Spleen (tissue), 11 donors: ENCODE measurements at regions not wholly inside any gene's neighbourhood (a gene's known extent, or its start where the extent isn't known, plus 50 kb on each side); places are given as distances from the start of the nearest gene placed in this dataset.

Experiments
- DNase-seq: peaks from one replicate; pipeline ENCODE4 v3.0.0-alpha.2; 2020
- H3K27ac ChIP-seq, 8 donors: fragments of 200-600 bp; sonication (generic) in 7 of 8; 1 replicate in 4 of 8; 2 replicates in 4 of 8; pipeline versions ENCODE4 v1.5.0 to v1.8.0; 2016 to 2021; ENCODE audit warnings: inconsistent platforms in 4 of 8, mild to moderate bottlenecking in 4 of 8, moderate library complexity in 1 of 8
- H3K27me3 ChIP-seq, 7 donors: fragments of 200-600 bp; sonication (generic) in 6 of 7; replicated peaks in 1 of 7; 1 replicate in 4 of 7; 2 replicates in 3 of 7; pipeline versions ENCODE4 v1.5.0 to v1.8.0; 2016 to 2021; ENCODE audit warnings: inconsistent platforms in 3 of 7, mild to moderate bottlenecking in 1 of 7
- H3K36me3 ChIP-seq, 6 donors: fragments of 200-600 bp; sonication (generic) in 5 of 6; 1 replicate in 4 of 6; 2 replicates in 2 of 6; pipeline versions ENCODE4 v1.5.0 to v1.8.0; 2016 to 2021; ENCODE audit warnings: inconsistent platforms in 2 of 6
- H3K4me1 ChIP-seq, 6 donors: fragments of 200-600 bp; sonication (generic) in 5 of 6; 1 replicate in 3 of 6; 2 replicates in 3 of 6; pipeline versions ENCODE4 v1.5.0 to v1.8.0; 2016 to 2021; ENCODE audit warnings: inconsistent platforms in 3 of 6
- H3K4me3 ChIP-seq, 8 donors: fragments of 200-600 bp; sonication (generic) in 7 of 8; 1 replicate in 4 of 8; 2 replicates in 4 of 8; pipeline versions ENCODE4 v1.5.0 to v1.8.0; 2016 to 2021; ENCODE audit warnings: inconsistent platforms in 4 of 8, mild to moderate bottlenecking in 4 of 8, moderate library complexity in 2 of 8
- H3K9me3 ChIP-seq, 8 donors: fragments of 200-600 bp; sonication (generic) in 7 of 8; 1 replicate in 4 of 8; 2 replicates in 4 of 8; pipeline versions ENCODE4 v1.5.0 to v1.8.0; 2016 to 2021; ENCODE audit warnings: inconsistent platforms in 4 of 8
- CTCF ChIP-seq, 11 experiments: fragments of 200-600 bp in 7 of 11; fragments of 450-650 bp in 4 of 11; sonication (generic) in 4 of 11; IDR thresholded peaks in 8 of 11; conservative IDR thresholded peaks in 3 of 11; 1 replicate in 7 of 11; 2 replicates in 4 of 11; pipeline versions ENCODE4 v1.4.0 to v1.8.0; 2016 to 2021; ENCODE audit warnings: antibody characterized with exemption in 11 of 11, inconsistent platforms in 4 of 11, mild to moderate bottlenecking in 1 of 11
- POLR2A ChIP-seq, 3 donors: fragments of 450-650 bp; IDR thresholded peaks; one replicate each; pipeline ENCODE4 v1.5.1; 2017; ENCODE audit warnings: antibody characterized with exemption in 3 of 3, mild to moderate bottlenecking in 1 of 3
- POLR2AphosphoS5 ChIP-seq, 3 donors: sonication (generic); formaldehyde crosslinking; IDR thresholded peaks; one replicate each; pipeline ENCODE4 v1.5.1; 2017; ENCODE audit warnings: antibody characterized with exemption in 3 of 3
- WGBS, 5 donors: extraction: QIAGEN DNeasy Blood & Tissue Kit in 3 of 5; methylation state at CpG; one replicate each; pipeline versions ENCODE4 v1.1.5 to v1.1.7; 2013 to 2018; 5-methylcytosine and 5-hydroxymethylcytosine counted together
- intact Hi-C: fragments of 100-400 bp; cut with DNase I; formaldehyde crosslinking; loops from one replicate; pipeline ENCODE4 v1.15.0; 2023; ENCODE audit warnings: low total_unique reads
- donor health status: healthy with polysubstance abuse.
- donor health status: DM: no; HTN: no; CAD: no; lungs with moderate emphysema.
- donor health status: DM: no; HTN: no; CAD: no.
- donor health status: Bipolar disorder and iron deficiency.
- donor health status: healthy.
- donor health status: DM: no; HTN: no; CAD: no.
- donor health status: DM: yes; HTN: yes; CAD: no.

GRCh38 chr10:55485827-55486226 lies 684.8 kb upstream of the PCDH15 start:
- intact Hi-C loops, result no loop called here
- Histone ChIP-seq H3K4me1 (no peaks in the 10 kb centered on the region), H3K36me3 (no peaks in the 10 kb centered on the region), H3K4me3 (no peak overlapping the region), H3K27ac (no peak overlapping the region), H3K27me3 (no peaks in the 10 kb centered on the region), H3K9me3 (peaks cover 0 to 25% (median 11%) of the 10 kb centered on the region in 8 donors)
- TF ChIP-seq CTCF (IDR thresholded peaks at IDR 0.05 in 8 of 11, conservative IDR thresholded peaks at IDR 0.05 in 3 of 11), result no peak
- TF ChIP-seq POLR2A (IDR thresholded peaks at IDR 0.05), result no peak
- TF ChIP-seq POLR2AphosphoS5 (IDR thresholded peaks at IDR 0.05), result no peak
- no peak for DNase-seq
- WGBS, 5 donors, result 69 to 80% (median 79%) methylated on average over 4 of the region's 4 CpGs

GRCh38 chr10:55476129-55476528 lies 675.1 kb upstream of the PCDH15 start:
- Histone ChIP-seq H3K27me3 (no peaks in the 10 kb centered on the region), H3K27ac (no peak overlapping the region), H3K36me3 (no peaks in the 10 kb centered on the region), H3K4me3 (no peak overlapping the region), H3K9me3 (peaks cover 0 to 18% (median 4%) of the 10 kb centered on the region in 8 donors), H3K4me1 (no peaks in the 10 kb centered on the region)
- TF ChIP-seq POLR2AphosphoS5 (IDR thresholded peaks at IDR 0.05), result no peak
- no peak for TF ChIP-seq POLR2A (IDR thresholded peaks at IDR 0.05)
- no peak for TF ChIP-seq CTCF (IDR thresholded peaks at IDR 0.05 in 8 of 11, conservative IDR thresholded peaks at IDR 0.05 in 3 of 11)
- no peak for DNase-seq
- 87 to 100% (median 88%) methylated on average over 1 of the region's 1 CpG for WGBS, 5 donors
- intact Hi-C loops, result no loop called here

- Histone ChIP-seq H3K4me1 (no peaks in the 10 kb centered on the region), H3K4me3 (no peak overlapping the region), H3K27ac (no peak overlapping the region), H3K9me3 (peaks cover 0 to 8% (median 0%) of the 10 kb centered on the region in 8 donors), H3K27me3 (no peaks in the 10 kb centered on the region), H3K36me3 (no peaks in the 10 kb centered on the region)
- intact Hi-C loops, result no loop called here
- no peak for TF ChIP-seq POLR2AphosphoS5 (IDR thresholded peaks at IDR 0.05)
- no peak for TF ChIP-seq POLR2A (IDR thresholded peaks at IDR 0.05)
- TF ChIP-seq CTCF (IDR thresholded peaks at IDR 0.05 in 8 of 11, conservative IDR thresholded peaks at IDR 0.05 in 3 of 11), result no peak
- no peak for DNase-seq
Observed at GRCh38 chr10:55474258-55474657, 673.2 kb upstream of the PCDH15 start.

- H3K27ac ChIP-seq, result no peak overlapping the region
- no peak for TF ChIP-seq POLR2A (IDR thresholded peaks at IDR 0.05)
- TF ChIP-seq CTCF (IDR thresholded peaks at IDR 0.05 in 8 of 11, conservative IDR thresholded peaks at IDR 0.05 in 3 of 11), result no peak
- TF ChIP-seq POLR2AphosphoS5 (IDR thresholded peaks at IDR 0.05), result no peak
- no peaks in the 10 kb centered on the region for H3K9me3 ChIP-seq
- no peaks in the 10 kb centered on the region for H3K36me3 ChIP-seq
- 76 to 89% (median 79%) methylated on average over 1 of the region's 1 CpG for WGBS, 5 donors
- H3K4me1 ChIP-seq, result no peaks in the 10 kb centered on the region
- DNase-seq, result no peak
- intact Hi-C loops, result no loop called here
- no peaks in the 10 kb centered on the region for H3K27me3 ChIP-seq
- H3K4me3 ChIP-seq, result no peak overlapping the region
Observed at GRCh38 chr10:55470840-55471239, 669.8 kb upstream of the PCDH15 start.
